DMS153 (cell line): ENCODE measurements at regions not wholly inside any gene's neighbourhood (a gene's known extent, or its start where the extent isn't known, plus 50 kb on each side); places are given as distances from the start of the nearest gene placed in this dataset.
"Not testable (repeated sequence)": the region's sequence is repeated elsewhere in the genome, so short reads cannot be mapped to it uniquely, and the experiment has no call there.

ENCODE experiments used
- DNase-seq: peaks from one replicate; lab custom pipeline; 2025; lab: John Stamatoyannopoulos, UW

- no peak for DNase-seq
Observed at GRCh38 chr10:130935128-130935439, 376.4 kb downstream of the TCERG1L start.

DNA sequence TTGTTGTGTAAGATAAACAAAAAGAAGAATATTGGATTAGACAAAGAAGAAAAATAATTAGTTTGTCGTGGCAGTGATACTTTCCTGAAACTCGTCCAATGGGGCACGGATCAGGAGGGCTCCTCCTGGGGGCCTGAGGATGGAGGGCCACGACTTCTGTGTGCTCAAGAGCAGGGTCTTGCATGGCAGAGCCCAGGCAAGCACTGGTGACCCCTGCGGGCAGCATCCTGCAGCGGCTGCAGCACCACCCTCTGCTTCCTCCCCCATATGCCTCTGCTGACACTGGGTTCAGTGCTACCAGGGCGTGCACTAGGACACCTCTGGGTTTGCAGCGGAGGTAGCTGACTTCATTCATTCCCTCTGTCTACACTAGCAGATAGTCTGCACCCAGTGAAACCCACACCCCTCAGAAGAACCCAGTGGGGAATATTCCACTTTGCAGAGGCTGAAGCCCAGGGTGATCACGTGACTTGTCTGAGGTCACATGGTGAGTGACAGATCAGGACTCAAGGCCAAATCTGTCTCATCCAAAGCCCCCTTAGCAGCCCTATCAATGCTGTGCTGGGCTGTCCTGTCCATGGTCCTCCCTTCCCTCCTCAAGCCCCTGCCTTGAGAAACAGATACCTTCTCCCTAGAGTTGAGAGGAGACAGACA lies 375.5 kb downstream of the TCERG1L start:
- DNase-seq: no peak

DNA sequence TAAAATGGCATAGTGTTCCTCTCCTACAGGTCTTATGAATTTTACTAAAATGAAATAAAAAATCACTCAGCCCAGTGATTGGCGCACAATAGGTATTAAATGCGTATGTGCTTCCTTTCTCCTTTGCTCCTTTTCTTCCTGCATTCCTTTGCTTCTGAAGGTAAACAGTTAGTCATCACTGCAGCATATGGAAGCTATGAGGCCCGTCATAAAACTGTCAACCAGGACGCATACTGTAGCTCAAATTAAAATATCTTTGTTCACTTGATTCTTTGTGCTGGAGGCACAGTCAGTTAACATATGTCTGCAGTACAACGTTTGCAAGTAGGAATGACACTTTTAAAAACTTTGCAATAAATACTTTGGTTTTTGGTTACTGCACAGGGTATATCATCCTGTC lies 374.7 kb downstream of the TCERG1L start:
- DNase-seq: no peak

DNA sequence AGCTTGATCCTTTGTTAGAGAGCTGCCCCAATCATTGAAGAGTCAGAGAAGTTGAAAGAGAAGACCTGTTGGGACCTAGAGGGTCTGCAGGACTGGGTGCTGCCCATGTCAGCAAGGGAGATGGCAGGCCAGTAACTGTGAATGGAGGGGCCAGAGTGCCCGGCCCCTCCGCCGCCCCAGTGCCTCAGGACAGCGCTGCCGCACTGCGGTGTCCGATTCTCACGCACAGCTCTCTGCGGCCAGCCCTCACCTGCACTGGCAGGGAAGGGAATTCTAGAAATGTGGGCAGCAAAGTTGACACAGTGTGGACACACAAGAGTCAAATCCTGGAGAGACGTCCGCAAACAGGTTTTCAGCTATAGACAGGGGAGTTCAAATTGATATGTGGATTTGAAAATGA lies 373.5 kb downstream of the TCERG1L start:
- no peak for DNase-seq

GRCh38 chr10:130938891-130939290 lies 372.6 kb downstream of the TCERG1L start:
- DNase-seq: not testable (repeated sequence)

GRCh38 chr10:130941886-130942285 lies 369.6 kb downstream of the TCERG1L start:
- DNase-seq: no peak

- no peak for DNase-seq
Observed at GRCh38 chr10:130952086-130952485, 359.4 kb downstream of the TCERG1L start.

- no peak for DNase-seq
Observed at GRCh38 chr10:130954326-130954905, 357.1 kb downstream of the TCERG1L start.

DNA sequence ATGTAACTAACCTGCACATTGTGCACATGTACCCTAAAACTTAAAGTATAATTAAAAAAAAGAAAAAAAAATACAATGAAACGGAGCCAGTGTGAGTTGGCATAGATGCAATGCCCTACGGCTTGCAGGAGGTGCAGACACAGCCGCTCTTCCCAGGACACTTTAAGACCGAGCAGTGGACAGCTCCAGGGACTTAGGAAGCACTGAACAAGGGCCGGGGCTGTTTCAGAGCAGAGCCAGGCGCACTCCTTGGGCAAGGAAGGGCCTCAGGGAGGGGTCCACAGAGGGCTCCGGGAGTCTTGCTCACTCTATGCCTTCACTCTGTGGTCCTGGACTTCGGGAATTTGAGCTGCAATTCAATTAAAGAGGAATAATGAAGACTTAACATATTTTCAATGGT lies 355.3 kb downstream of the TCERG1L start:
- DNase-seq: no peak

GRCh38 chr10:130957423-130957822 lies 354.1 kb downstream of the TCERG1L start:
- DNase-seq: no peak

- no peak for DNase-seq
Observed at GRCh38 chr10:130958003-130958402, 353.5 kb downstream of the TCERG1L start.

DNA sequence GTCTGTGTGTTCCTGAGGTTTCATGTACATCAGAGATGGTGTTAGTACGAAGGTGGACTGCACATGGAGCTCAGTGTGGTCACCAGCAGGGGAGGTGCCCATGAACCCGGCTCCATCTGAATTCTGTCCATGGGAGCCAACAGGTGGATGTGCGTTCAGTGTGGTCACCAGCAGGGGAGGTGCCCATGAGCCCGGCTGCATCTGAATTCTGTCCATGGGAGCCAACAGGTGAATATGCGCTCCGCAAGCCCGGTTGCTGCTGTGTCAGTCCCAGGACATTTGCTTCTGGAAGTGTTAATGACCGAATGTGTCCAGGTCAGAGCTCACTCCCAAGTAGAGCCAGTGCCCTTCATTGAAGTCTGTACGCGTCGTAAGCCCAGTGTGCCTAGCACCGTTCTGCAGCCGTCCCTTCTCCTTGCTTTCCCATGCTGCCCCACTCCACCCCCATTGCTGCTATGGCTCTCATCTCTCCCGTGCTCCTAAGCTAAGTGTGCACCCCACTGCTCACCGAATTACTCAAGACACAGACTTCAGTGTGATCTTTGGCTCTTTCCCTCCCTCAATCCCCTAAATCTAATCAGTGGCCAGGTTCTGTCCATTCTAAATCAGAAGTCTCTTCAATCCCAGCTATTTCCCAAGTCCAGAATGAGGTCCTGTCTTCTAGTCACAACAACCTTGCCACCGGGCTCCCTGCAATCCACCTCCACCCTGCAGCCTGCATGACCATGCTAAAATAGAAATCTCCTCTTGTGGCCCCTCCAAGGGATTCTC lies 352.4 kb downstream of the TCERG1L start:
- DNase-seq: no peak

- DNase-seq: no peak
Observed at GRCh38 chr10:130959752-130960195, 351.7 kb downstream of the TCERG1L start.

DNA sequence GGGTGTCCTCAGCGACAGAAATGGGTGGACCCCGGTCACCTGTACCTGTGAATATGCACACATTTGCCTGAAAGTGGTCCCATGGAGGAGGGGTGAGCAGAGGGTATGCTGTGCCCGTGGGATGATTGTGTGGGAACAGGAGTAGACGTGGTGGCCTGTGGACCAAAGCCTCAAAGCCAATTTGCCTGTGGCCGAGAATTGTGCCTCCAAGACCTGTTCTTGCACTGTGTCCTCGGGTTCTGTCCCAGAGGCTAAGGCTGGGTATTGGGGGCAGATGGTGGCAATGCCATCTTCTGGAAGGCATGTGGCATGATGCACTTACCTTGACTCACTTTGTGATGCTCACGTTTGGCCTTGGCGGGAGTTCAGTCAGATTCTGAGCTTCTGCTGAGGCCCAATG lies 351.0 kb downstream of the TCERG1L start:
- DNase-seq: no peak

DNA sequence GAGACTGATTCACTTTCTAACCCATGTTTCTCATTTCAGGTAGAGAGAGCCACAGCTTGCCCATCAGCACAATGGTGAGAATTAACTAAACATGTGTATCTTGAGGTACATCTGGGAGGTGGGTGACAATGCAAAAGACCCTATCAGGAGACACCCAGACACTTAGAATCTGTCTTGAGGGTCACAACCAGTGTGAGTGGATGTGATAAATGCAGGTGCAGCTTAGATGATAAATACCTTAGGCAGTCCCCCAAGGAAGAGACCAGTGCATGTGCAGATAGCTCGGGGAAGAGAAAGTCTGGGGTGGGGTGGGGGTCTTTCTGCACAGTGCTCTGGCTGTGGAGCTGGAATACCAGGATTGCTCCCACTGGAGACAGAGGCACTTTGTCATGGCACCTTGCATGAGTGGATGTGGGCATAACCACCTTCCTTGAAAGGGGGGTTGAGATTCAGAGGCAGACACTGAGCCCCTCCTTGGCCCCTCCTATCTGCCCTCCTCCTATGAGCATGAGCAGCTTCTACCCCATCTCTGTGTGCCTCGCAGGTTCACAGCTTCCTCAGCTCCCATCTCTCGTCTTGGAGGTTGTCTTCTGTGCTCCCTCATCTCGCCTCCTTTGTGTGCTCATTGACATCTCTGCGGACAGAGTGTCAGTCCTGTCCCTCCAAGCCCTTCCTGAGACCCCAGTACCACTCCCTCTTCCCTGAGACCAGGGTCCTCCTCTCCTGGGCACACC lies 349.8 kb downstream of the TCERG1L start:
- DNase-seq: no peak

DNA sequence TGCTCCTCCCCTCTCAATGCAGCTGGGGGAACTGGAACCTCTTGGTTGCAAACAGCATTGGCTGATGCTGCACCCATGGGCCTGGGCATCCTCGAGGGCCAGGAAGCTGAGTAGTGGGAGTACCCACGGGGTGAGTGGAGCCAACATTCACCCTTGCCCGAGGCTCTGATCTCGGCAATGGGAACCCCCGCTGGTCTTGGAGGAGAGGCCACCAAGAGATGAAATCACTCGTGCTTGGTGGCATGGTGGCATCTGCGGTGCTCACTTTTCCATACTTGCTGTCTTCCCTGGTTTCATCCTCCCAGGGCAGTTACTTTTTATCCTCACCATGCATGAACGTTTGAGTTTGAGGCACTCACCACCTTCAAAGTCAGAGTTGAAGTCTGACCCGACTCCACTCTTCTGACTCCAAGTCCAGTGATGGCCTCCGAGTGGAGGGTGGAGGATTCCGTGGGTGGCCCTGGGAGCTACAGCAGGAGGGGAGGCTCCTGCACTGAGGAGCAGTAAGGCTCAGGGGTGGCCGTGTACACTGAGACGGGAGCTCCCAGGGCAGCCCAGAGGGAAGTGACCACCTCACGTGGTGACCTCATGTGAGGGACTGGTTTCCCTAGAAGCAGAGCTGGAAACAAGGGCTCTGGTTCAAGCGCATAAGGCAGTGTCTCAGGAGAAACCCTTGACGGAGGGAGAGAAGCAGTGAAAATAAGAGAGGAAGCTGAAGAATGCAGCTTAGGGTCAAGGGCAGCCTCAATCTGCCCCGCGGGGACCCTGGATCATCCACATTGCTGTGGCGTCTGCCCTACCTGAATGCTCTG lies 349.1 kb downstream of the TCERG1L start:
- no peak for DNase-seq

DNA sequence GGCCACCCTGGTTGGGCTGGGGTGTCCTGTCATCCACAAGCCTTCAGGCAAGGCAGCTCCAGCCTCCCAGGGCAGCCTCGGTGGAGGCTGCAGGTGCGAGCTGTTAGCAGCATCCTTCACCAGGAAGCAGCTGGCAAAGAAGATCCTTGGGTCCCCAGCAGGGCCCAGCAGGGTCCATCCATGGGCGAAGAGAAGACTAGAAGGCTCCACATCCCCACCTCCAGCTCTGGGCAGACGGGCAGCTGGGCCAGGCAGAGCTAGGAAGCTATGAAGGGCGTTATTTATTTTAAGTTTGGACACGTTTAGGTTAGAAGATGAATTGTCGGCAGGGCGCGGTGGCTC lies 348.5 kb downstream of the TCERG1L start:
- DNase-seq: no peak

DNA sequence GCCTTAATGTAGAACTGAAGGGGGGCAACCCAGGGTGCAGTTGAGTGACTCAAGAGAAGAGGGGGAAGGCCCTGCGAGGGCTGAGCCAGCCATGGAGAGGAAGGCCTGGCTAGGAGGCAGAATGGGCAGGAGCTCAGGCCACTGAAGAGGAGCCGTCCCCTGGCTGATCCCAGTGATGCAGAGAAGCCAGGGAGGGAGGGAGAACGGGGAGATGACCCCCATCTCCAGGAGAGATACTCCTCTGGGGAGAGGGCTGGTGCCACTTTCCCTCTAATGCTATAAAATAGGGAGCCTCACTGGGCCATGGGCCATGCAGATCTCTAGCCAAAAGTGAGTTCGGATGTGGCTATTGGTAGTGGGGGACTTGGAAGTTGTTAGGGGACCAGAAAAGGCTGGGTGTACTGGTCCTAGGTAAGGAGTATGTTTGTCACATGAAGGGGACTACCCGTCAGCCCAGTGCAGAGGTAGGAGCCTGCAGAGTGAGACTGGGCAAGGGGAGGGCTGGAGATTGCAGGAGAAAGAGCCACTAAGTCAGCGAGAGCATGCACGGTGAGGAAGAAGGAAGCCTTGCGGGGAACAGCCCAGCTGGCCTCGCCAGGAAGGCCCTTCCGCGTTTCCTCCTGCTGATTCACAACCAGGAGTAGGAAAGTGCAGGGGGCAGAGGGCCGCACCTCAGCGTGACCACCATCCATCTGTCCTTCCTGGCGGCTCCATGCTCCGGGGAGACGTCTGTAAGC lies 347.6 kb downstream of the TCERG1L start:
- no peak for DNase-seq

DNA sequence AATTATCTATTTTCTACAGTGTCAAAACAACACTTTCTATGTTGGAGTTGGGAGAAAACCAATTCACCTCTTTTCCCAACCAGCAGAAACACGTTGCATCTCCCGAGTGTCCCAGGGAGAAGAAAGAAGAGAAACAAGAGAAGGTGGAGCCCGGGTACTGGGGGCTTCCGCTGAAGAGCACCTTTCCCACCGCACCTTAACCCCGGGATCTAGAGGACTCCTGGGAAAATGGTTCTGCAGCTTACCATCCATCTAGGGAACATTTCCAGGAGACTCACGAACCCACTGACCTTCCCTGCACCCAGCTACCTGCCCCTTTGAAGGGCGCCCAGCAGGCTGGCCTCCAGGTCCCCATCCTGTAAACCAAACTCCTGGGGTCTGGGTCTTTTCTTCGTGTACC lies 346.8 kb downstream of the TCERG1L start:
- no peak for DNase-seq

GRCh38 chr10:130967161-130967560 lies 344.4 kb downstream of the TCERG1L start:
- no peak for DNase-seq

DNA sequence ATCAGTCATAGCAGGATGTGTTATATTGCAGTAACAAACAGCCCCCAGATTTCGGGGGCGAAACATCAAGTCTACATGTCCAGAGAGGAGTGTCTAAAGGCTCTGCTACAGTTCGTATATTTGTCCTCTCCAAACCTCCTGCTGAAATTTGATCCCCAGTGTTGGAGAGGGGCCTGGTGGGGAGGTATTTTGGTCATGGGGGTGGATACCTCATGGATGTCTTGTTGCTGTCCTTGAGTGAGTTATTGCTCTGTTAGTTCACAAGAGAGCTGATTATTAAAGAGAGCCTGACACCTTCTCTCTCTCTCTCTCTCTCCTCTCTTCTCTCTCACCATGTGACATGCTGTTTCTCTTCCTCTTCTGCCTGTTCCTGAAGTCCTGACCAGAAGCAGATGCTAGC lies 343.7 kb downstream of the TCERG1L start:
- DNase-seq: no peak
